NB4 (cell line): ENCODE measurements at regions not wholly inside any gene's neighbourhood (a gene's known extent, or its start where the extent isn't known, plus 50 kb on each side); places are given as distances from the start of the nearest gene placed in this dataset.

Source experiments
- DNase-seq: peaks from one replicate; pipeline ENCODE4 v3.0.0; 2010; ENCODE audit warnings: low read depth
- H3K4me3 ChIP-seq: one replicate; pipeline ENCODE4 v1.5.1; 2011; ENCODE audit warnings: mild to moderate bottlenecking, low read depth, low read length, moderate library complexity
- CTCF ChIP-seq: IDR thresholded peaks from one replicate; pipeline ENCODE4 v1.5.1; 2012; ENCODE audit warnings: low read depth, low read length
- MAX ChIP-seq: IDR thresholded peaks from 2 replicates; pipeline ENCODE4 v1.6.1; 2011; ENCODE audit warnings: low read depth, low read length
- MYC ChIP-seq: IDR thresholded peaks from 2 replicates; pipeline ENCODE4 v1.6.1; 2011; ENCODE audit warnings: low read depth, low read length
- POLR2A ChIP-seq: IDR thresholded peaks from 2 replicates; pipeline ENCODE4 v1.6.1; 2011; ENCODE audit warnings: mild to moderate bottlenecking; ENCODE audit not compliant: insufficient read length; ENCODE audit errors: extremely low read depth

GRCh38 chrX:36583674-36584073 is 424.5 kb upstream of the FAM47C start:
- DNase-seq: no peak
- no peak overlapping the region for H3K4me3 ChIP-seq

GRCh38 chrX:36609616-36610585 is 398.3 kb upstream of the FAM47C start:
- no peak for DNase-seq
- H3K4me3 ChIP-seq: no peak overlapping the region
- no peak for TF ChIP-seq MYC
- TF ChIP-seq POLR2A: no peak
- no peak for TF ChIP-seq MAX
- no peak for TF ChIP-seq CTCF

More at GRCh38 chrX:36583674-36584073, 424.5 kb upstream of the FAM47C start:
- TF ChIP-seq MYC: no peak
- TF ChIP-seq CTCF: no peak
- TF ChIP-seq POLR2A: no peak
- TF ChIP-seq MAX: no peak

- H3K4me3 ChIP-seq: no peak overlapping the region
- DNase-seq: no peak
- TF ChIP-seq MAX (no peak), CTCF (no peak), POLR2A (no peak), MYC (no peak)
These were observed 381.3 kb upstream of the FAM47C start for GRCh38 chrX:36626898-36627297.

- no peak for DNase-seq
- TF ChIP-seq CTCF: no peak
- no peak for TF ChIP-seq MAX
- no peak for TF ChIP-seq POLR2A
- TF ChIP-seq MYC: no peak
- no peak overlapping the region for H3K4me3 ChIP-seq
These were observed 367.9 kb upstream of the FAM47C start for GRCh38 chrX:36640232-36640631.

DNA sequence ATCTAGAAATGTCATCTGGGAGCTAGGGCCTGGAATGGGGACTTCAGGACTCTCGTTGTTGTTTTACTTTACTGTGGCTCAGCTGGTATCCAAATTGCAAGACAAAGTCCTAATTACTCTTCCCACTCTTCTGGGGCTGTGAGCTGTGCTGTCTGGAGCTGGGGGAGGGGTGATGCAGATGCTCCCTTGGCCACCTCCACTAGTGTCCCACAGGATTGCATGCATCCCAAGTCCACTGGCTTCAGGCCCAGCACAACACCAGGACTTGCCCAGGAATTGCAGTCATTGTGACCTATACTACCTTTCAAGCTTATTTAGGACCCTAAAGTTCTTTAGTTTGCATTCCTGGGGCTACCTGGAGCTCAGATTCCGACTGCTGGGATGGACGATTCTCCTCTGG is 366.1 kb upstream of the FAM47C start:
- no peak overlapping the region for H3K4me3 ChIP-seq
- TF ChIP-seq MYC: no peak
- TF ChIP-seq POLR2A: no peak
- no peak for TF ChIP-seq MAX
- no peak for TF ChIP-seq CTCF
- no peak for DNase-seq
